HG02852 (cell line): ENCODE measurements at regions not wholly inside any gene's neighbourhood (a gene's known extent, or its start where the extent isn't known, plus 50 kb on each side); places are given as distances from the start of the nearest gene placed in this dataset.

Experiments
- ATAC-seq: cut with Tn5 transposase; IDR thresholded peaks from one replicate; pipeline ENCODE4 v1.9.1; 2021; ENCODE audit warnings: mild to moderate bottlenecking, moderate library complexity; ENCODE audit not compliant: unreplicated experiment

DNA sequence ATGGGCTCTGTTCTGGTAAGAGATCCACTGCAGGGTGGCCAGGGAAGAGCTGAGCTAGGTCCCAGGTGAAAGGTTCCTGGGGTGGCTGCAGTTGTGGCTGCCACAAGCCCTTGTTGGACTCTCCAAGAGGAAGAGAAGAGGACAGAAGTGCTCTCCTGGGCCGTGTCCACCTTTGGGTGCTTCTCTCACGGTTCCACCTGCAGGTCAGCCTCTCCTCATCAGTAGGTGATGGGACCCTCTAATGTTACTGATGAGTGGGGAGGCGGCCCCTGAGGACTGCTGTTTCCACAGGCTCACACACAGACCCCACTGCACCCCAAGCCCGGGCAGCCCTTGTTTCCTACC is 804.9 kb downstream of the BRD1 start:
- ATAC-seq, result no peak

- ATAC-seq, result no peak
Measured at GRCh38 chr22:49021926-49022815, 805.5 kb downstream of the BRD1 start.

DNA sequence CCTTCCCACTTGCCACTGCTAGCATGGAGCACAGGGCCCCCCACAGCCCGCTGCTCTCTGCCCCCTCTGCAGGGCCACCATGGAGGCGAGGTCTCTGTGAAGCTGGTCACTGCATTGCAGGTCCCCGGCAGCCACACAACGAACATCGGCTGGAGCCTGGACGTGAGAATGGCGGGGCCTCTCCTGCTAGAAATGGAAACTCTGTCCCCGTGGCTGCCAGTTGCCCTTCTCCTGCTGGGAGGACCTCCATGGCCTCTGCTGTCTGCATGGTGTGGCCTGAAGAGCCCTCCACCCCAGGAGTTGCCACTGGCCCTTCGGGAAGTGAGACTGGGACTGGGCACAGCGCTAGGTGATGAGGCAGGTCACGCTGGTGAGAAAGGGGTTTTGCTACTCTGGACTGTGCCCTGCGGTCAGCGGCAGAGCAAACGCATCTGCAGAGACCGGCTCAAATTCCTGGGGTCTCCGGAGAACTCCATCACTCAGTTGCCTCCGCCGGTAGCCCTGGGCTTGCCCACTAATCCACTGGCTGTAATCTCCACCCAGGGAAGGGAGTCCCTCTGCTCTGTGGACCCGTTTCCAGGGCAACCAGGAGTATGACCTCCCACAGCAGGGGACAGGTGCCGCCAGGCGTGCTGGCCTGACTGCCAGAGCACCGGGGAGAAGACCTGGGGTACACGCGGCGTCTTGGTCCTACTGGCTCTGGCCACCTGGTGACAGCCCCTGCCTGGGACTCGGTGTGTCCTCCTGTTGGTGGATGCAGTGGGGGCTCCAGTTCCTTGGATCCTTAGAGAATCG is 806.3 kb downstream of the BRD1 start:
- ATAC-seq, result no peak

GRCh38 chr22:49019737-49020713 is 807.6 kb downstream of the BRD1 start:
- ATAC-seq, result no peak

DNA sequence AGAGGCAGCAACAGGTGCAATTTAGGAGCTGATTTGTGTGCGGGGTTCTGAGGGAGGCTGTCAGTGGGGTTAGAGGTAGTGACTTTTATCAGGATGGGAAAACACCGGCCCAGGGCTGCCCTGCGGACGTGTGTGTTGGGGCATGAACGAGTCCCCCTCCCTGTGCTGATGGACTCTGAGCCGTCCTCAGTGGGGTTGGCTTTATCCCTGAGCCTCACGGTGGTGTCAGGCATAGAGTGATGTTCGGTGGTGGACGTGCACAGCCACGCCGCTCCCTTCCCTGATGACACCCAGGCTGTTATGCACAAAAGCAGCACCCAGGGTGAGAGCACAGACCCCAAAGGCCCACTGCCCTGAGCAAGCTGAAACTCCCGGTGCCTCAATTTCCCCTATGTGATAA is 809.1 kb downstream of the BRD1 start:
- no peak for ATAC-seq

DNA sequence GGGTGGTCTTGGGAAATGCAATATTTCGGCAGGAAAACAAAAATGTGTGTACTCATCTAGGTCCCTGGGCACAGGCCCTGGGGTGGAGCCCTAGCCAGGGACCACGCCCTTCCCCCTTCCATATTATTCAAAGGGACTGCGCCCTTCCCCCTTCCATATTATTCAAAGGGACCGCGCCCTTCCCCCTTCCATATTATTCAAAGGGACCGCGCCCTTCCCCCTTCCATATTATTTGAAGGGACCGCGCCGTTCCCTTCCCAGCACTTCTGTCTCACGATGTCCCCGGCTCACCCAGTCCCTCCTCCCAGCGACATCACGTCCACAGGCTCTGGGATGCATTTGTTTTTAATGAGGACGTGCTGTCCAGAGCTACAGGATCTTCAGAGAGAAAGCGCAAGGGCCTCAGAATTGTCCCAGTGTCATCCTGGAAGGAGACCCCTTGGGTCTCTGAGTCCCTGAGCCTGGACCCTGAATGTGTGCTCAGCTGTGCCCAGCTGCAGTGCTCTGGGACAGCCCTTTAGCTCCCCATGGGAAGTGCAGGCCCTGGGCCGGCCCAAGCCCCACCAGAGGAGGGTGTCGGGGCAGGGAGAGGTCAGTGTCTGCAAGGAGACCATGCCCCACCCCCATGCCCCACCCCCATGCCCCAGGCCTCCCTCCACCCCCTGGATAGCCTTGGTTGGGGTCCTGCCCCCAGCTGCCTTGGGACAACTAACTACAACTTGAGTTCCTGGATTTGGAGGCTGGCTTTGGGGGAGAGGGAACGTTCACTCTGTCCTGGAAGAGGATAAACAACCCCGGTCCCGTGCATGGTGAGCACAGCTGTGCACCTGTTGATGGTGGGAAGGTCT is 810.0 kb downstream of the BRD1 start:
- no peak for ATAC-seq

- no peak for ATAC-seq
Measured at GRCh38 chr22:49016909-49017481, 810.7 kb downstream of the BRD1 start.

DNA sequence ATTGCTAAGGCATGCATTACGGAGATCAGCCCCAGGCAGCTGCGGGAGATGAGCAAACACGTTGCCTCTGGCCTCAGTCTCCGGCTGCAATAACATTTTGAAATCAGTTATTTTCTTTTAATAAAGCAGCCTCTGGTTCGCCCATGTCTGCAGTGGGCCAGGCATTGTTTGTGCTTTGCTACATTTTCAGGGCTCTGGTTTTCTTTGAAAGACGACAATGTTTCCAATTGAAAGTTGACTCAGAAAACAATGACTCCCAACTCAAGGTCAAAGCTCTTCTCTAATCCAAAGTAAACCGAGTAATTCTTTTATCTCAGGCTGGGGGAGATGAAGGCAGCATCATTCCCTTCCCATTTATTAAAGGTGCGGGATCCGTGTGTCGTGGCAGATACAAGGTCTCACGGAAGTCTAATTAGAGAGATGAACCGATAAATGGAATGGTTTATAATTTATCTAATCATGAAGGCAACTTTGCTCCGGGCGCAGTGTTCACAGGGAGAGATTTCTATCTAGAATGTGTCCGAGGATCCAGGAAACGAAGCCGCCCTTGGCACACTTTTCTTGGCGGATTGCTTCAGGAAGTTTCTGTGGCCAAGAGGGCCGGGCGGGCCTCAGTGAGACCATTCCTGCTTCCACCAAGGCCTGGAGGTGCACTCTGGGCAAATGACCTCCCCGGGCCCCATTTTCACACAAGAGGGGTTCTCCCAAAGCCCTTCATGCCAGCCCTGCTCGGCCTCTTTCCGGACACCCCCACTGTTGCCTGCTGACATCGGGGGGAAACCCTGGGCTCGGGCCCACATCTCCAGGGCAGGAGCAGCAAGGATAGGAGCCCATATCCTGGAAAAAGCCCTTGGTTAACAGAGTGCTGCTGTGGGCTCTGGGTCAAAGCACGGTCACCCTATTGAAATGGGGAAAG is 811.4 kb downstream of the BRD1 start:
- ATAC-seq, result no peak

- ATAC-seq, result no peak
Measured at GRCh38 chr22:49015459-49015858, 812.2 kb downstream of the BRD1 start.

DNA sequence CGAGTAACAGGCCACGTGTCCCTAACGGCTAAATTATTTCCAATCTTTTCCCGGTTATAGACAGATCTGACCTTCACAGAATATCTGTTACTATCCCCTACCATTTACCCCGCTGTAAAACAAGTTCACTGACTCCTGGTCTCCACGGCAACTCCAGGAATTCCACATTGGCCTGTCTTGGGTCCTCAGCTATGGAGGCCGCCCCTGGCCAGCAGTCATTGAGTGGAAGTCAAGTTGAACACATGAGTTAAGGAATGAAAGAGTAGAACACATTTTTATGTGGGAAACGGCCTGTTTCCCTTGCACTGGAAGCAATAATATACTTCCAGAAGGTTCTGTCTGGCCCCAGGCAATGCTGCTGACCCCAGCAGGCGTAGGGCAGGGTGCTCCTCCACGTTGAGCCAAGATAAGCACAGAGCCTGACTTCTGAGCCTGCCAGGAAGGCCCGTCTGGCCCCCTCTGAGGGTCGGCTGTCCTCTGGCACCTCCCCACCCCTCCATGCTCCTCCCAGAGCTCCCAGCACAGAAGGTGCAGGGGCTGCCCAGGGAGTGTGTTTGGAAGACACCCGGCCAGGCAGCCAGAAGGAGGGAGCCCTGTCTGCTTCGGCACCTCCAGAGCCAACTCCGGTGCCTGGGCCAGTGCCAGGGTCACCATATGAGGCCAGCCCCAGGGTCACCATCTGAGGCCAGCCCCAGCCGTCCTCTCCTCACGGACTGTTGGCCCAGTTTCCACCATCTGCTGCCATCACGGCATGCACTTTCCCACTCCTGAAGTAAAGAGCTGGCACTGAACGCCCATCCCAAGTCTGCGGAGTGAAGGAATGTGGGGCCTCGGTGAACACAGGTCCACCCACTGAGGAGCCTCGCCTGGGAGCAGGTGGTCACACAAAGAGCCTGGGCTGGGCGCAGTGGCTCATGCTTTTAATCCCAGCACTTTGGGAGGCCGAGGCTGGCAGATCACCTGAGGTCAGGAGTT is 813.2 kb downstream of the BRD1 start:
- ATAC-seq, result no peak

DNA sequence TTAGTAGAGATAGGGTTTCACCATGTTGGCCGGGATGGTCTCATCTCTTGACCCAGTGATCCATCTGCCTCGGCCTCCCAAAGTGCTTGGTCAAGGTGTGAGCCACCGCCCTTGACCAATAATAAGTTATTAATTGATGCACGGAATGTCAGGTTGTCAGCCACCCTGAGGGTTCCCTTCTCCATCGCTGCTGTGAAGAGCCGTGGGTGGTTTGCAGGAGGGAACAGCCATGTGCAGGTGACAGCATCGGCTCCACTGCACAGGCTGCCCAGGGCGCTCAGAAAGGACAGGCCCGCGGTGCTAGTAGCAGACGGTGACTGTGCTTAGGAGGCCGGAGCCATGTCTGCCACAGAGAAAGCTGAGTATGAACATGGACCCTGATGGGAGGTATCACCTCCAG is 814.0 kb downstream of the BRD1 start:
- no peak for ATAC-seq

DNA sequence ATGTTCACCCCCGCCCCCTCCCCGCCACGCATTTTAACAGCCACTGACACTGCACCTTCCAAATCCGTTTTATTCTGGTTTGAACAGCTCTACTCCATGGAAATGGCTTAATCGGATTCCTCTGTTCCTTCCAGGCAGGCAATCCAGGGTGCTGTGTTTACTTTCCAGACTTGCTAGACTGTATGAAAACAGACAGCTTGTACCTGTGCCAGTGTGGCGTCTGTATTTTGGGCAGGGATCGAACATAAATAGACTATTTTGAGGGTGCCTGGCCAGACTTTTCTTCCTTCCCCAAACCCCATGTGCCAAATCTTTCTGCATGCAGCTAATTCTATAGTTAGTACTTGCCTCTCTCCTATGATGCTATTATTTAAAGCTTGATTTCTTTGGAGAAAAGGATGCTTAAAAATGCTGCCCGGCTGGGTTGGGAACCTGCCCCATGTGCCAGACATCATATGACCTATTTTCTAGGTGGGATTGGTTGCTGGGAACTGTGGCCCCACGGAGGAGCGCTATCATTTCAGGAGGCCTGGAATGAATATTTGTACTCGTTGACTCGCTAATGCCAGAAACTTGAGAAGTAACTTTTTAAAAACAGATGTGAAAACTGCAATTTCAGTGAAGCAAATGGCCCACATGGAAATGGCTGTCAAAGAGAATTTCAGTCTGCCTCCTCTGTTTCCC is 814.8 kb downstream of the BRD1 start:
- ATAC-seq, result no peak

GRCh38 chr22:49011769-49012648 is 815.7 kb downstream of the BRD1 start:
- no peak for ATAC-seq

- no peak for ATAC-seq
Measured at GRCh38 chr22:49011379-49011768, 816.3 kb downstream of the BRD1 start.

DNA sequence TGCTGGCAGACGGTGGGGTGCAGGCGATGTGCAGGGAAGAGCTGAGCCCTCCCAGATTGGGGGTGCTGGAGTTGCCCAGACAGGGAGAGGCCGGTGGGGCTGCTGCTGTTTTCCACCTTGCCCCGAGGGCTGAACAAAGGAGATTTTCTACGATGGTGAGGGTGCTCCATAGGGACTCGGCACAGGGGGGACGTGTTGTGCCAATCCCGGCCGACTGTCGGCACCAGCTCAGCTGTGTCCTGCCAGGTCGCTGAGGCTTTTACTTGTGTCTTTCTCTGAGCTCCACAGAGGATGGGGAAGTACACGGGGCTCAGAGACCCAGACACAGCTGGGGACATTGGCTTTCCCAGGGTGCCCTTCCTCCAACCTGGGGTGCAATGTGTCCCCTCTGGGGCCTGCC is 816.8 kb downstream of the BRD1 start:
- no peak for ATAC-seq
